GM19351 (cell line): ENCODE measurements at regions not wholly inside any gene's neighbourhood (a gene's known extent, or its start where the extent isn't known, plus 50 kb on each side); places are given as distances from the start of the nearest gene placed in this dataset.
A peak's percentile ranks its signal among the peaks of the same experiment; 100 is the strongest.

Source experiments
- ATAC-seq: cut with Tn5 transposase; IDR thresholded peaks from one replicate; pipeline ENCODE4 v1.9.1; 2021; ENCODE audit warnings: mild to moderate bottlenecking, moderate library complexity; ENCODE audit not compliant: unreplicated experiment

DNA sequence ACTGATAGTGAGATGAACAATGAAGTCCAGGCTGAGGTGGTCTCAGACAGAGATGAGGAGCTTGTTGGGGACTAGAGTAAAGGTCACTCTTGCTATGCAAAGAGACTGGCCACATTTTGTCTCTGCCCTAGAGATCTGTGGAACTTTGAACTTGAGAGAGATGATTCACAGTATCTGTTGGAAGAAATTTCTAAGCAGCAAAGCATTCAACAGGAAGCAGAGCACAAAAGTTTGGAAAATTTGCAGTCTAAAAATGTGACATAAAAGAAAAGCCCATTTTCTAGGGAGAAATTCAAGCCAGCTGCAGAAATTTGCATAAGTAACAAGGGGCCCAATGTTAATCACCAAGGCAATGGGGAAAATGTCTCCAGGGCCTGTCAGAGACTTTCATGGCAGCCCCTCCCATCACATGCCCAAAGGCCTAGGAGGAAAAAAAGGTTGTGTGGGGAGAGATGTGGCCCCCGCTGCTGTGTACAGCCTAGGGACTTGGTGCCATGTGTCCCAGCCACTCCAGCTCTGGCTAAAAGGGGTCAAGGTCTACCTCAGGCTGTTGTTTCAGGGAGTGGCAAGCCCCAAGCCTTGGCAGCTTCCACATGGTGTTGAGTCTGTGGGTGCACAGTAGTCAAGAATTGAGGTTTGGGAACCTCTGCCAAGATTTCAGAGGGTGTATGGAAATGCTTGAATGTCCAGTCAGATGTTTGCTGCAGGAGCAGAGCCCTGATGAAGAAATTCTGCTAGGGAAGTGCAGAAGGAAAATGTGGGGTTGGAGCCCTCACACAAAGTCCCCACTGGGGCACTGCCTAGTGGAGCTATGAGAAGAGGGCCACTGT is 262.8 kb downstream of the DKK2 start:
- ATAC-seq = no peak

DNA sequence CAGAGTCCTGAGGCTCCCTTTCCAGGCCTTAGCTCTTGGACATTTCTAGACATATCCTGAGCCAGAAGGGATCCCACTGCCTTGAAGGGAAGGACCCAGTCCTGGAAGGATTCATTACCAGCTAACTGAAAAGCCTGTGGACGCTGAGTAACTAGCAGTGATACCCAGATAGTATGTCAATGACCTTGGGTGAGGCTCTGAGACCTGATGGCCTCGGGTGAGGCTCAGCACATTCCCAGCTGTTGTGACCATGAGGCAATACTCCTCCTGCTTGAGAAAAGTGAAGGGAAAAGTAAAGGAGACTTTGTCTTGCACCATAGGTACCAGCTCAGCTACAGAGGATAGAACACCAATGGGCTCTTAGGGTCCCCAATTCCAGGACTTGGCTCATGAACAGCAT is 268.1 kb downstream of the DKK2 start:
- no peak for ATAC-seq

DNA sequence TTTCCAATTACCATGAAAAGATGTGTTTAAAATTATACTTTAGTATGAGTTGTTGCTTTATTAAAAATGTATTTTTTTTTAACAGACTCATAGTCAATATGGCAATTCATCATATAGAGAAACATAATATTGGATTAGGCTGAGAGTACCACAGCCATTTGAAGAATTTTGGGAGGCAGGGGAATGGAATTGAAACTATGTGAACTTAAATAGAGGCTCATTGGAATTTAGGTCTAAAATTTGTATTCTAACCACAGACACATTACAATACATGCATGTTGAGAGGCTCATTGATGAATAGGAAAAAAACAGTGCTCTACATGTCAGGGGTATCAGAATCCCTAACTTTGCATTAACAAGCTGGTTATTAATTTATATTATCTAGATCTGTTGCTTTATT is 269.6 kb downstream of the DKK2 start:
- no peak for ATAC-seq

DNA sequence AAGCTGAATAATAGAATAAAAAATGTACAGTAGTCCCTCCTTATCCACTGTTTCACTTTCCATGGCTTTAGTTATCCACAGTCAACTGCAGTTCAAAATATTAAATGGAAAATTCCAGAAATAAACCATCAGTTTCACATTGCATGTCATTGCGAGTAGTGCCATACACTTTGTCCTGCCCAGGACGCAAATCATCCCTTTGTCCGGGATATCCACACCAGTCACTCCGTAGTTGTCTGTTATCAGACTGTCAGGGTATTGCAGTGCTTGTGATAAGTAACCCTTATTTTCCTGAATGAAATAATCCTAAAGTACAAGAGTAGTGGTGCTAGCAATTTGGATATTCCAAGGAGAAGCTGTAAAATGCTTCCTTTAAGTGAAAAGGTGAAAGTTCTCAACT is 271.3 kb downstream of the DKK2 start:
- no peak for ATAC-seq

DNA sequence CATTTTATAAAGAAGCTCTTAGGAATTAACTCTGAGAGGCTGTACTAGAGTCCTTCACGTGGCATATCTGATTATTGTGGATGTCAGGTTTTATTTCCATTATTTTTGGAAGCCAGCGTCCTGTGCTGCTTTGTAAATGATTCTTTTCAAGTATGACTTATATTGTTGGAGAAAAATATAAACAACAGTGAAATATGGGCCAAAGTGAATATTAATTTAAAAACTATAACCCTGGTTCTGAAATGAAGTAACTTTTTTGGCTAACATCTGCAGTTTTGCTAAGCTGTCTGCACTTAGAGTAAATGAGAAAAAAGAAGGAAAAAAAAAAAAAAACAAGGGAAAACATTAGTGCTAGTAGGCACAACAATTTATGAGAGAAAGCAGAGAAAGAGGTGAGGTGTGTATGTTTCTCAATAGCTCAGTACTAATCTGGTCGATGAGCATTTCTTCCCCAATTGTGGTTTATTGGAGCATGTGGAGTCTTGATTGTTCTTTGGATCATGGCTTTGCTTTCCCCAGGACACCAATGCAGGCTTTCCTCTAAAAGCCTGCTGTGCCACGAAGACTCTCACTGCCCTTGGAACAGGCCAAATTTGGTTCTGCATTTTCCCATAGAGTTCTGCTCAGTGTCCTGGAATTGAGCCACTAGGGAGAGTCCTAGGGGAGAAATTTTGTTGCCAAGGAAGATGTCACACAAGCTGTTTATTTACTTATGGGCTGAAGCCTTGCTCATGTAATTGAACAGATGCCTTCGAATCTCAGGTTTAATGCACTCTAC is 273.3 kb downstream of the DKK2 start:
- no peak for ATAC-seq

DNA sequence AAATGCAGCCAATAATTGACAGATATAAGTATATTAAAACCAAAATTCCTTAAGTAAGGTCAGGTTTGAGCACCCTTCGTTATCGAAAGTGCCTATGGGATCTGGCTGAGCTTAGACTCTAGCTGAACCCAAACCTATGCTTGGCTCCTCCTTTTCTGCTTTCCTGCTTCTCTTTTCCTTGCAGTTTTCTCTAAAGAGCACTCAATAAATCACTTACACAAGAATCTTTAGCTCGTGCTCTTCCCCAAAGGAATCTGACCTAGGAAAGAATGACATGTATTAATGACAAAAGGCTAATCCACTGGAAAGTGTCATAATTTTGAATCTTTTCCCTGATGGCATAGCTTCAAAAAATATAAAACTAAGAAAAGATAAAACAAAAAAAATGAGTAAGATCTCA is 282.7 kb downstream of the DKK2 start:
- ATAC-seq = no peak

DNA sequence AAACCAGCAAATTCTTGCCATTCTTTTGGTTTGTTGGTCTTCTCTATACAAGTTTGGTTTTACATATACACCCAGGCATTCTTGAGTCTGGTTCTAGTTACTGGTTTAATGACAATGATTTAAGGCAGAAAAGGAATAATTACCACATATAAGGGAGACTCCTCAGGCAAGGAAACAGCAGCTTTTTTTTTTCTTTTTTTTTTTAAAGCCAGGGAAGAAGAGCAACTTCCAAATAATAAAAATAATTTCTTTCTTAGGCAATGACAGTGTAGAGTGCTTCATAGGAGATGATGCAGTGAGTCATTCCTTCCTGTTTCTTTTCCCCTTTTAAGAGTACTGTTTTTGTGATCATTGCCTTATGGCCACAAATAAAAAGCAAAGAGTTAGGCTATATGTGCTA is 289.7 kb downstream of the DKK2 start:
- ATAC-seq = no peak

DNA sequence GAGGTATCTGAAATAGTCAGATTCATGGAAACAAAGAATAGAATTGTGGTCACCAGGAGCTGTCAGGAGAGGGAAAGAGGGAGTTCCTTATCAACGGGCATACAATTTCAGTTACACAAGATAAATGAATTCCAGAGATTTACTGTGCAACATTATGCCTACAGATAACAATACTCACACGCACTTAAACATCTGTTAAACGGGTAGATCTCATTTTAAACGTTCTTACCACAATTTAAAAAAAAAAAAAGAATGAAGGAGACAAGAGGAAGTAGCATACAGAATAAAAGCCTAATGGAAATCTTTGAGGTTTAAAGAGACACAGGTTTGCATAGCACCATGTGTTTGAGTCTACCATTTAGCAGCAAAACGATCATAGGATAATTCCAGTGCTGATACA is 298.0 kb downstream of the DKK2 start:
- no peak for ATAC-seq

DNA sequence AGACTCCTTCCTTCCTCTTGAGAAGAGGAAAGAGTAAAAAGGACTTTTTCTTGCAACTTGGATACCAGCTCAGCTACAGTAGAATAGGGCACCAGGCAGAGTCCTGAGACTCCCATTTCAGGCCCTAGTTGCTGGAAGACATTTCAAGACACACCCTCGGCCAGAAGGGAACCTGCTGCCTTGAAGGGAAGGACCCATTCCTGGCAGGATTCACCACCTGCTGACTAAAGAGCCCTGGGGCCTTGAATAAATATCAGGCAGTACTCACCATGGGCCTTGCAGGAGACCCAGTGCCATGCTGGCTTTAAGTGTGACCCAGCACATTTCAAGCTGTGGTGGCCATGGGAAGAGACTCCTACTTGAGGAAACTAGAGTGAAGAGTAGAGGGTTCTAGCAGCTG is 317.6 kb downstream of the DKK2 start:
- ATAC-seq = no peak

DNA sequence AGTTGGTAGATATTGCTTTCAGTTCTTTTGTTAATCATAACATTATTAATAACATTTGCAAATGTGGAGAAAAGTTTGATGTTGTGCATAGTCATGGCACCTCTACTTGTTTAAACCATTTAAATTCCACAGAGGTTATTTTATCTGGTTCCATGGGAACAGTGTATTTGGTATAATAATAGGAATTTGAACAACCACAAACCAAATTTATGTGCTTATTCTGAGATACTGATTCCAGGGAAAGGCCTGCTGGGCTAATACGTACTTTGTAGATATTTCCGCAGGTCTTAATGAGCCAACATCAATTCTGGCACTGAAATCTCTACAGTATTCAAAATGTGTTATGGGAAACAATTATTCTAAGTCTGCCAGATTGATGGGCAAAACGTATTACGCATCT is 319.0 kb downstream of the DKK2 start:
- no peak for ATAC-seq

DNA sequence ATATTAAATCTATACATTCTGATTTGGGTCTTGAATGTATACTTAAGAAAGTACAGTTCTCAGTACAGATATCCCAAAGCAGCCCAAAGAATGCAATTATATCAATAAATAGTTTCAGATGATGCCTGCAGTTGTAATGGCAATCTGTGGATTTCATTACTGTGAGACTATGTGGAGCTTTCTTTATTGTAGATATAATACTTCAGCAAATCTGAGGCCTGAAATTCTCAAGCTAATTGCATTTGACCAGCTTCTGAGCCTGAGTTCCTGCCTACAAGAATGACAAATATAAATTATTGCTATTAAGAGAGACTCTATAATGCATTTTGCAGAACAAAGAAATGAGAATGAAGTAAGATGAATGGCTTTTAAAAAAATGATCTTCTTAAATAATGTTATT is 320.3 kb downstream of the DKK2 start:
- ATAC-seq = no peak

DNA sequence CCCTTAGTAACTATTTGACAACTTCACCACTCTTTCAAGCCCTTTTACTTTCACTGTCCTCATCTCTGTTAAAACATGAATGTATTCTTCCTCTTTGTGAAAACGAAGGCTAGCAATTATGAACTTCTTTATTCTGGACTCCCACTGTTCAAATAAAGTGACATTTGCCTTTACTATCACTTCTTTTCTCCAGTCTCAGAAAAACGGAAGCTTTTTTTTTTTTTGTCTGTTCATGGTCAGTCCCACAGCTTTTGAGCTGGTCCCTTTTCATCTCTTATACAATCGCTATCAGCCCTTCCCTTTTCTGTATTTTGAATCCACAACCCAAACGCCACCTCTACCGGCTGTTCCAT is 327.7 kb downstream of the DKK2 start:
- ATAC-seq = peak; percentile 31

DNA sequence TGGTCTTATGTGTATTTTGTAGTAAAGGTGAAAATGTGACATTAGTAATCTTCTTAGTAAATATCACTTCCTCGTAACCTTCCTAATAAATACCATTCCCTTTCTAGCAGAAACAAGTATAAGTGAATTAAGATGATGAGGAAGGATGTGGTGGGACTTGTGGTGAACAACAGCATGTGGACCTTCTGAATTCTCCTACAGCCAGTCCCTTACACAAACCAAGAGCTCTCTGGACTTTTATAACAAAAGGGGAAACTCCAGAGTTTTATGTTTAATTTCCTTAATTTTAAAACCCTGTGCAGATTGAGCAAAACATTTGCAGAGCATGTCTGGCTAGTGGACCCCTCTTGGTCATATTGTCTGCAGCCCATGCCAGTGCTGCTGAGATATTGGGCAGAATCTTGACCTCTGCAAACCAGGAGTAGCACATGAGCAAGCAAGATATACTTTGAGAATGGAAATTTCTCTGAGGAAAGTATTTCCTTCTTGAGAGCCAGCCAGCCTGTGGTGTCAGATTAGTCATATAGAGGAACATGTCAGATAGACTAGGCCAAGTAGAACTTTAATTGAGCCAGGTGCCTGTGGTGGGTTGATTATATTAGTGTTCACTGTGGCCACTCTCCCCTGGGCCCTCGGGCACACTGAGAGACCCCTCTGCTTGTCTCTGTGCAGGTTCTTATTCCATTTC is 328.2 kb downstream of the DKK2 start:
- ATAC-seq = peak; percentile 70

DNA sequence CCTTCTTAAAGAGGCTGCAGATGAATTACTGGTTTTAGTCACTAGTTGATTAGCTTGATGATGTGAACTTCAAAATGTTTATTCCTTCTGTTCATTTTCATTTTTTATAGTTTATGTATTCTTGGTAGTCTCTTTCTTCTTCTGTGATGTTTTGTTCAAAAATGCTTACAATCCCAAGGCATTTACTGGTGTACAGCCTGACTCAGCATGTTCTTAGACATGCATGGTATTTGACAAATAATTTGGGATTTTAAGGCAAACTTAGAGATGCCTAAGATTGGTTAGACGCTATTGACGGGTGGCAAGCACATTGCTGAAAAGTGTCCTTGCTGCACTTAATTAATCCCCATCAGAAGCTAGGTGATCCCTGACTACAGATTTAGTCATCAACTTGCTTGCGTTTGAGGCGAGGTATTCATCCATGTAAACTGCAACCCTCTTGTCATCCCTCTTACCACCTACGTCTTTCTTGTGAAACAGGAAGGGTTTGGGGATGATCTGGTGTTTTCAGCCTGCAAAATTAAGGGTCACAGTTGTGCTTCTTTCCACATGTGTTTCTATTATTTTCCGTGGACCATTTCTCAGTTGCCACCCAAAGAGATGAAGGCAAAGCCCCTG is 331.8 kb downstream of the DKK2 start:
- ATAC-seq = no peak

DNA sequence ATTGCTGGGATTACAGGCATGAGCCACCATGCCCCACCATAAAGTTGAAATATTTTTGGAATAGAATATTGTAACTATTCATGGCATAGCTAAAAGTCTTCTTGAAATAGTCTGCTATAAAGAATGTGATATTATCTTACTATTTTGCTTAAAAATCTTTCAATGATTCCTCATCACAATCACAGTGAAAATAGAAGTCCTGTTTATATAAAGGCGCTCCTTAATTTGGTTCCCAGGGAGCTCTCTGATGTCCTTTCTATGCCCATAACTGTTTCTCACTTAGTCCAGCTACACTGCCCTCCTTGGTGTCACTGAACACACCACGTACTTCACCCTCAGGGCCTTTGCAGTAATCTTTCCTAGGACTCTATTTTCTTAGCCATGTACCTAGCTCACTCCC is 331.7 kb upstream of the GIMD1 start:
- no peak for ATAC-seq

DNA sequence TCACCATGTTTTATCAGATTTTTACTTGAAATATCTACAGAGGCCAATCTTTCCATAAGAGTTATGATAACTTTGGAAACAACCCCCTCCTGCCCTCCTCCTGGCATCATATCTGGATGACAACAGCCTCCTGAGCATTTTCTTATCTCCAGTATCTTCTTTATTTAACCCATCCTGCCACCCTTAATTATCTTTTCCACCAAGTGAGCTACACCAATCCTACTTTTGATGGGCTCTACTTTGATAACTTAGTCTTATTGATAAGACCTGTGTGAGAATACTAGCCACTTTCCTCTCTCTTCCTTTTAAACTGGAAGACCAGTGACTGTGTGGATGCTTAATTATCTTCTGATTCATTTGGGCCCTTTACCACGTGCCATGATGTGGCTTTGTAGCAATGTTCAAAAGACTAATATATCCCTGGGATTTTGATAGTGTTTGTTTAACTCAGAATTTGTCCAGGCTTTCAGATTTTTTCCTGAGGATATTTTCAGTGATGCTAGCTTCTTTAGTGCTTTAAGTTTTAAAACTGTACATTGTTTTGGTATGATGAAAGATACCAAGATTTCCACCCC is 330.1 kb upstream of the GIMD1 start:
- ATAC-seq = no peak

DNA sequence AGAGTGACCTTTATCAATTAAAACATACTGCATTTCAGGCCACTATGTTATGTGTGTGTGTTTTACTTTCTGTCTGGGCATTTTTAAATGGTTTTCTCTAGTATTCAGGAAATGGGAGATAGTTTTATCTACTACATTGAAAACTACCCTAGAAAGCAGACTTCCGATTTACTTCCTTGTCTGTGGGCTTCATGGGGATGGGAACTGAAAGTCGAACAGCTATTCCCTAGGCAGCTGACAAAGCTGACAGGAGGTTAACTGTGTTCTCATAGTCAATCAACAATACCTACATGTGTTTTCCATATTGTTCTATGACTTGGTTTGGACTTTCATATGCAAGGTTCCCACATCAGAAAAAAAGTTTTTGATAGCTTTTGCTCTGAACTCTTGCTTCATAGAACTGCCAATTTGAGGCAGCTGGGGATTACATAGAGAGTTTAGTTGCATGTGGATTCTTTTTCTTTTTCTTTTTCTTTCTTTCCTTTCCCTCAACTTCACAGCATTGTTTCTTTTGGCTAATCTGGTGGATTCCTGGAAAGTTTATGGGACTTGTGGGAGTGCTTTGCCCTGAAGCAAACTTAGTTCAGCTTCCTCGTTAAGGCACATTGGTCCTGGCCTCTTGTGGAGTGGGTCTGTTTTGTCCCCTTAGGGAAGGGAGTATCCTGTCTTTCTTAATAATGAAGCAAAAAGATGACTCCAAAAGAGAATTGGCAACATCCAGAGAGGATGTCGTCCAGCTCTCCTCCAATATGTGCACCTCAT is 327.1 kb upstream of the GIMD1 start:
- ATAC-seq = no peak

DNA sequence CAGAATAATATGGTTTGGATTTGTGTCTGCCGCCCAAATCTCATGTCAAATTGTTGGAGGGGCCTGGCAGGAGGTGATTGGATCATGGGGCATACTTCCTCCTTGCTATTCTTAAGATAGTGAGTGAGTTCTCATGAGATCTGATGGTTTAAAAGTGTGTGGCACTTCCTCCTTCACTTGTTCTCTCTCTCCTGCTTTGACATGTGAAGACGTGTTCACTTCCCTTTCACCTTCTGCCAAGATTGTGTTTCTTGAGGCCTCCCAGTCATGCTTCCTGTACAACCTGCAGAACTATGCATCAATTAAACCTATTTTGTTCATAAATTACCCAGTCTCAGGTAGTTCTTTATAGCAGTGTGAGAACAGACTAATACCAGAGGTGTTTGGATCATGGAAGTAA is 325.7 kb upstream of the GIMD1 start:
- ATAC-seq = no peak

DNA sequence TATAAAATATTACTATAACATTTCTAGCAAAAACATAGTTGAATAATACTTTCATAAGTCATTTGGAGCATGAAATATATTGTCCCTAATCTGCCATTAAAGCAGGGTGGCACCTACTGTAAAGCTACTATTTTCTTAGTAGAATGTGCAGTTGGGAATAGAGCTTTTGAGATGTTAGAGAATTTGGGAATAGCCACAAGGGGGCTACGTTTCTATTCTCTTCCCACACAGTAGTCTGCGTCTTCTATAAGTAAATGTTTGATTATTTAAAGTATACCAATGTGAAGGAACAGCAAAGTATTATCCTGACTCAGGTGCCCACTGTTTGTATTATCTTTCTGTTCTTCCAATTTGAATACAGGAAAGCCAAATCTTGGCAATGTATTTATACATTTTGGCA is 323.2 kb upstream of the GIMD1 start:
- ATAC-seq = no peak

DNA sequence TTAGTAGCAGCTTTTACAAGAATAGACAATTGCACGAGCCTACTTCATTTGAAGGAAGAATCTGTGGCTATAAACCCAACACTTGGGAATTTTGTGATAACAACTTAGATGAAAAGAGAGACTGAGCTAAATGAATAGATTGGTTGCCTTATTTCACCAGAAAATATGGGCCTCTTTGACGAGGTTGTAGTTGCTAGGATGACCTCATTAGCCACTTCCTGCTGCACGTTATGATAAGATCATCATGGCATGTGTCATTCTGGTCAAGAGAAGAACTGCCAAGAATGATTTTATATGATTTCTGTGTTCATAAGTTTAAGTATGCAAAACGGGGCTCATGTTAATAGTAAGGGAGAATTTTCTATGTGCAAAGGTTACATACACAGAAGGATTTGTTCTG is 321.9 kb upstream of the GIMD1 start:
- no peak for ATAC-seq
